CD4-positive, alpha-beta T cell treated with Interferon alpha-2 for 1 hour (primary cell): ENCODE measurements at regions not wholly inside any gene's neighbourhood (a gene's known extent, or its start where the extent isn't known, plus 50 kb on each side); places are given as distances from the start of the nearest gene placed in this dataset.

Source experiments
- DNase-seq, 2 donors: peaks; one replicate each; pipeline ENCODE4 v3.0.0-alpha.2; 2020 to 2022

DNA sequence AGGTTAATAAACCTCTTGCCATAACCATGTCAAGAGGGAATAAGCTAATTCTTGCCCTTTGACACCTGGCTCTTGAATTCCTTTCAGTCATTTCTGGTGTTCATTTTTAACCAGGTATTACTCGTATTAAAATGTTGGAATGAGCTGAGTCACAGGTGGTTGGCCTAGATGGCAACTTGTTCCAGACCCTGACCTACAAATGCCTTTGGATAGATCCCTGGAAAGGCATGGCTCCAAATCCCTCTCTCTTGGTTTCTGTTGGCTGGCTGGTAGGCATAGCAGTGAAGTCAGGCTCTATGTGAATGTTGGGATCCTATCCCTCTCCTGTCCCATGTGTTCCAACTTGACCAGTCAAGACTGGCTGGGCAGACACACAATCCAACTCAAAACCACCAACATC lies 277.1 kb upstream of the PROK2 start:
- no peak for DNase-seq

DNA sequence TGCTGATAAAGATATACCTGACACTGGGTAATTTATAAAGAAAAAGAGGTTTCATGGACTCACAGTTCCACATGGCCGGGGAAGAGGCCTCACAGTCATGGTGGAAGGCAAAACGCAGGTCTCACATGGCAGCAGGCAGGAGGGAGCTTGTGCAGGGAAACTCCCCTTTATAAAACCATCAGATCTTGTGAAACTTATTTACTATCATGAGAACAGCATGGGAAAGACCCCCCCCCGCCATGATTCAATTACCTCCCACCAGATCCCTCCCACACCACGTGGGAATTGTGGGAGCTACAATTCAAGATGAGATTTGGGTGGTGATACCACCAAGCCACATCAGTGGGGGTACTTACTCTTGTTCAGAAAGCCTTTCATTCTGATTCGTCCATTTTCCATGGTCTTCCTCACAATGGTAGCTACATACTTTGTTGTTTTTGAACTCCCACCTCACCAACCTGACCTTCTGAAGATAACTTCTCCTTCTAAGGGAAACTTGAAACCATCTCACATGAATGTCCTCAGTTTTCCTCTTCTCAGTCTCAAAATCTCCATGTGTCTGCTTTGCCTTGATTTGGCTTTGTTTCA lies 275.6 kb upstream of the PROK2 start:
- no peak for DNase-seq

GRCh38 chr3:72058493-72059081 lies 273.6 kb upstream of the PROK2 start:
- no peak for DNase-seq

DNA sequence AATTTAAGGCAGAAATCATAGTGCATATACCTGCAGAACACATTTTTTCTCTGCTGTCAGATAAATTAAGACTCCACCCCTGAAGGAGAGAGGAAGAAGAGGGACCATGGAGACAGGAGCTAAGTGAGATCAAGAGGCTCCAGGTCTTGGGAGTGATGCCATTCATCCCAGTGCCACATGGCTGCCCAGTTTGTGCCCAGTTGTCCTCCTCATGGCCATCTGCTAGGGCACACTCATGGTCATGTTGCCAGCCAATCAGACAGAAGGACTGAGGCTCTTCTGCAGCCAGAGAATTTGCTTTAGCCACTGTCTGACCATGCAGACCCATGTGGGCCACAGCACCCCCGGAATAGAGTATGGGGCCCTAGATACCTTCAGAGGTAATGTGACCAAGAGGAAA lies 270.5 kb upstream of the PROK2 start:
- DNase-seq = no peak

DNA sequence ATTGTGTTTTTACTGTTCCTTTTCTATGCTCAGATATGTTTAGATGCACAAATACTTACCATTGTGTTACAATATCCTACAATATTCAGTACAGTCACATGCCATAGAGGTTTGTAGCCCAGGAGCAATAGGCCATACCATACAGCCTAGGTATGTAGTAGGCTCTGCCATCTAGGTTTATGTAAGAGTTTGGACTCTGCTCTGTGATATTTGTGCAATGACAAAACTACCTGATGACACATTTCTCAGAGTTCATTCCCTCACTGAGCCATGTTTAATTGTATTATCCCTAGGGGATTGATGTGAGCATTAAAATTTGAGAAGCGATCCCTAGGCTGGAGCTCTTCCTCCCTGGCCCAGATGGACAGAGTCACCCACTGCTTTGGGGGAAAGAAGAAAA lies 270.0 kb upstream of the PROK2 start:
- DNase-seq = no peak

- no peak for DNase-seq
These were observed 268.0 kb upstream of the PROK2 start for GRCh38 chr3:72052841-72053409.

GRCh38 chr3:72050771-72051170 lies 265.8 kb upstream of the PROK2 start:
- no peak for DNase-seq

GRCh38 chr3:72050048-72050632 lies 265.2 kb upstream of the PROK2 start:
- no peak for DNase-seq

DNA sequence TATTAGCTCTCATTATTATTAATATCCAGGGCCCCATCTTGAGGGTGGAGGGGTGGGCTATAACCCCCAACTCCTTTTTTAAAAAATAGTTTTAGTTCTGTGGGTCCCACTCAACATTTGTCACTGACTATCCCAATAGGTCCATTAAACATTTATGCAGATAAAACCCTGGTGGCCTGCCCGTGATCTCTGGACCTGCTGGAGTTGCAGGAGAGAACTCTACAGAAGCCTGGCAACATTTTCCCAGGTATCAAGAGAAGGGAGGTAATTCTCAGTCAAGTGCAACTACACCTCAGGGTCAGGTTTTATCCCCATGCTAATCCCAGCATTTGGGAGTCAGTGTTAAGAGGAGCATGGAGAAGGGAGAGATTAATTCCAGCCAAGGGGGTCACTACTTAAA lies 264.4 kb upstream of the PROK2 start:
- DNase-seq = no peak

DNA sequence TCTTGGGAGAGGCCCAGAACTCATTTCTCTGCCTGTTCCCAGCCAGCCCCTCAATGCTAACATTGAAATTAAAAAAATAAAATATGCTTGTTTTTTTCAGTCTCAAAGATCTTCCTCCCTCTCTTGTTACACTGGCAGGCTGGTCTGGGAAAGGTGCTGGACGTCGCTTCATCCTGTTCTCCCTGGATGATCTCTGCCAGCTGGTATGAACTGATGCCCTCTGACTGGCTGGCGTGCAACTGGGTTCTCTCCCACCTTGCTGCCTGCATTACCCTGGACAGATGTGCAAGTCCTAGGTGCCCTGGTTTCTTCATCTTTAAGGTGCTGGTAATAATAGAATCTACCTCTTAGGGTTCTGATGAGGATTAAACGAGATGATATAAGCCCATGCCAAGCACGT lies 263.9 kb upstream of the PROK2 start:
- no peak for DNase-seq

GRCh38 chr3:72047221-72047871 lies 262.4 kb upstream of the PROK2 start:
- DNase-seq = no peak

- no peak for DNase-seq
These were observed 259.4 kb upstream of the PROK2 start for GRCh38 chr3:72044231-72044855.

DNA sequence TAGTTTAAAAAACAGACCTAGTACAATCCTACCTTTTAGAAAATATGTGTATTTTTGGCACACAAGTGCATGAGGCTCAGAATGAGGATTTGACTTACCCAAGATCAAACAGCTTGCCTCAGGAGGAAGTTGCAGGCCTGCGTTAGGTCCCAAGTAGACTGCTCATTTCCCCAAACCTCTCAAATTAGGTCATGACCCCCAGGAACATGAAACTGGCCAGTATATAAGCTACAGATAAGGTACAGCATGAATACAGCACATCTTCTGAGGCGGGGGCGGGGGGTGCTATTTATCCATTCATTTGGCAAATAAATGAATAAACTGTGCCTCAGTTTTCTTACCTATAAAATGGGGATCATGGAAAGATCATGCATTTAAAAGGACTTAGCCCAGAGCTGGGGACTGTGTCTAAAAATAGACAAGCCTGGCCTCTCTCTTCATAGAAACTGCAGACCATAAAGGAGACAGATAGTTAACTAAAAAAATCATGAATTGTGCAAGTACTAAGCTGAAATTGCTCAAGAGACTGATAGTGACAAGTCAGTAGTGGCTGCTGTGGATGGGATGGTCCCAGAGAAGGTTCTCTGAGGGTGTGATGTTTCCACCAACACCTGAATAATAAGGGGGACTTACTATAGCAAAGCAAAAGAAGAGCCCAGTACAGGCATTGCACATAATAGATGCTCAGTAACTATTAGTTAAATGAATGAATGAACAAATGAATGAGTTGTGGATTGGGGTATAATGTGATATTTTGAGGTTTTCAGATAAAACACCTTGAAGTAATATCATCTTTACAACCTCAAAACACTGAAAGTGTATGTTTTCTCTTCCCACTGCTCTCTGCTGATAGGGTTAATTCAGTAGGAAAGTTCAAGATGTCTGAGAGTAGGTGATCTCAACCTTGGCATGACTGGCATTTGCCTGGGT lies 258.5 kb upstream of the PROK2 start:
- peak; percentile 5 to 43 for DNase-seq

GRCh38 chr3:72042397-72043203 lies 257.7 kb upstream of the PROK2 start:
- DNase-seq = no peak

DNA sequence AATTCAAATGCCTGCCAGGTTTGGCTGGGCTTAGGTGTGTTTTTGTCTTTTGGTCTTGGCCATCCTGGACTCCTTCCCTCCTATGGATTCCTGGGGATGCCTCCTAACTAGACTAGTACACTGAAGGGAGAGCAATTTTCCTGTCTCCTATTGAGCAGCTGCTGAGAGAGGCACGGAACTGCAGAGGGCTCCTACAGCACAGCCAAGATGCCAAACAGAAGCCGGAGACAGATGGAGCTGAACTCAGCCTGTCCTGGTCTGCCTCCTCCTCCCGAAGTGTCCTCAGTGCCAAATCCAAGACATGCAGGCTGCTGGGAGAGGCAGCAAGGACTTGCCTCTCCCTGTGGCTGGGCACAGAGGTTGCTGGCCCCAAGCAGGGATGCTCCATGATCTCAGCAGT lies 256.6 kb upstream of the PROK2 start:
- no peak for DNase-seq

- DNase-seq = no peak
These were observed 256.1 kb upstream of the PROK2 start for GRCh38 chr3:72041076-72041475.

GRCh38 chr3:72039677-72040076 lies 254.7 kb upstream of the PROK2 start:
- DNase-seq = no peak

- no peak for DNase-seq
These were observed 252.0 kb upstream of the PROK2 start for GRCh38 chr3:72036899-72037298.

GRCh38 chr3:72035606-72036005 lies 250.7 kb upstream of the PROK2 start:
- DNase-seq = no peak

DNA sequence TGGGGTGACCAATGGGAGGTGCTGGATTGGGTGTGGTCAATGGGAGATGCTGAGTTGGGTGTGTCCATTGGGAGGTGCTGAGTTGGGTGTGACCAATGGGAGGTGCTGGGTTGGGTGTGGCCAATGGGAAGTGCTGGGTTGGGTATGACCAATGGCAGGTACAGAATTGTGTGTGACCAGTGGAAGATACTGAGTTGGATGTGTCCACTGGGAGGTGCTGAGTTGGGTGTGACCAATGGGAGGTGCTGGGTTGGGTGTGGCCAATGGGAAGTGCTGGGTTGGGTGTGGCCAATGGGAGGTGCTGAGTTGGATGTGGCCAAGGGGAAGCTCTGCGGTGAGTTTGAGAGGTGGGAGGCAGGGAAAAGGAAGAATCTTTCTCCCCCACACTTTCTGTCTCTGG lies 250.0 kb upstream of the PROK2 start:
- DNase-seq = no peak

DNA sequence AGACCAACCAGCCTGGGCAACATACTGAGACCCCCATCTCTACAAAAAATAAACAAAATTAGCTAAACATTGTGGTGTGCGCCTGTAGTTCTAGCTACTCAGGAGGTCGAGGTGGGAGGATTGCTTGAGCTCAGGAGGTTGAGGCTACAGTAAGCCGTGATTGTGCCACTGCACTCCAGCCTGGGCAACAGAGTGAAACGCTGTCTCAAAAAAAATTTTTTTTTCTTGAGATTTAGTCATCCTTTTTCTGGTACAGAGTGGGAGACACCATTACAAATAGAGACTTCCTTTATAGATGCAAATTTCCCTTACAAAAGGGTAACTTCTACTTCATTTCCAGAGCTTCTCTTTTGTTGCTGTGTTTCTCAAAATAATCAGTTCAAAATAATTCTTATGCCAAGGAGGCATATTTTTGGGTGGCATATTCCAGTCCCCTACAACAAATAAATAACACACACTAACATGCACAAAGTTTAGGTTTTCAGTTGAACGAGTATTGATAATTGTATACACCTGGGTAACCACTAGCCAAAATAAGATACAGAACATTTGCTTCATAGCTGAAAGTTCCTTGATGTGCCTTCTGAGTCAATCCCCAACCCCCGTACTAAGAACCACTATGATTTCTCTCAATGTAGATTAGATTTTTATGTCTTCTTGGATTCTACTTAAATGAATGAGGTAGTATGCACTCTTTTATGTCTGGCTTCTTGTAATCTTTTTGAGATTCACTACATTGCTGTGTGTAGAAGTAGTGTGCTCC lies 248.9 kb upstream of the PROK2 start:
- DNase-seq = no peak
